ENCODE measurements at regions not wholly inside any gene's neighbourhood (a gene's known extent, or its start where the extent isn't known, plus 50 kb on each side); places are given as distances from the start of the nearest gene placed in this dataset.
A peak's percentile ranks its signal among the peaks of the same experiment; 100 is the strongest.

DNA sequence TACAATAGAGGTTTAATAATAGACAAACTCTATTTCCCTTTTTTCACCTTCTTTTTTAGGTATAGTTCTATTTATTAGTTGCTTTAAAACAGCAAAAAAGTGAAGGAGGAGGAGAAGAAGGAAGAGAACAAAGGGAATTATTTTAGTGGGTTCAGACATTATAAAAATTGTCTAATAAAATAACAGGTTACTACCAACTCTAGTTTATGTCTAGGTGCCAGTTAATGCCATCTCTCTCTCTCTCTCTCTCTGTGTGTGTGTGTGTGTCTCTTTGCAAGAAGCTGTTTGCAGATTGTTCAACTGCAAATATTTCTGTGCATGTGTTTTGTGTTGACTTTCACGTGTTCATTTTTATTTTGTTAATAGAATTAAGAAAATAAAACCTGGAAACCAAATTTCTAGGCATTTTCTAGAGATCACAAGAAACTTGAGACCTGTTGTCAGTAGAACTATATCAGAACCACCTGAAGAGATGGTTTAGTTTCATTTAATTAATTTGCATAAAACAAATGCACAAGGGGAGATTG lies 313.5 kb upstream of the SGK1 start:
- Histone ChIP-seq H3K27me3 (ENCODE audit: insufficient read depth, poor library complexity, severe bottlenecking) (no peaks in the 10 kb centered on the region), H3K27ac (replicated peaks) (no peak overlapping the region), H3K4me3 (replicated peaks; ENCODE audit: insufficient read depth, low read length) (no peak overlapping the region)
- TF ChIP-seq GABPA (IDR thresholded peaks at IDR 0.05; ENCODE audit: low read depth) (no peak), SPI1 (IDR thresholded peaks at IDR 0.05; ENCODE audit: borderline replicate concordance, low read depth) (no peak), POLR2AphosphoS5 (IDR thresholded peaks at IDR 0.05; ENCODE audit: low read depth) (no peak)
- TF ChIP-seq, protein P1, sequence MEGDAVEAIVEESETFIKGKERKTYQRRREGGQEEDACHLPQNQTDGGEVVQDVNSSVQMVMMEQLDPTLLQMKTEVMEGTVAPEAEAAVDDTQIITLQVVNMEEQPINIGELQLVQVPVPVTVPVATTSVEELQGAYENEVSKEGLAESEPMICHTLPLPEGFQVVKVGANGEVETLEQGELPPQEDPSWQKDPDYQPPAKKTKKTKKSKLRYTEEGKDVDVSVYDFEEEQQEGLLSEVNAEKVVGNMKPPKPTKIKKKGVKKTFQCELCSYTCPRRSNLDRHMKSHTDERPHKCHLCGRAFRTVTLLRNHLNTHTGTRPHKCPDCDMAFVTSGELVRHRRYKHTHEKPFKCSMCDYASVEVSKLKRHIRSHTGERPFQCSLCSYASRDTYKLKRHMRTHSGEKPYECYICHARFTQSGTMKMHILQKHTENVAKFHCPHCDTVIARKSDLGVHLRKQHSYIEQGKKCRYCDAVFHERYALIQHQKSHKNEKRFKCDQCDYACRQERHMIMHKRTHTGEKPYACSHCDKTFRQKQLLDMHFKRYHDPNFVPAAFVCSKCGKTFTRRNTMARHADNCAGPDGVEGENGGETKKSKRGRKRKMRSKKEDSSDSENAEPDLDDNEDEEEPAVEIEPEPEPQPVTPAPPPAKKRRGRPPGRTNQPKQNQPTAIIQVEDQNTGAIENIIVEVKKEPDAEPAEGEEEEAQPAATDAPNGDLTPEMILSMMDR (IDR thresholded peaks at IDR 0.05; ENCODE audit: insufficient read depth, low read length) = no peak
- TF ChIP-seq, protein P2, sequence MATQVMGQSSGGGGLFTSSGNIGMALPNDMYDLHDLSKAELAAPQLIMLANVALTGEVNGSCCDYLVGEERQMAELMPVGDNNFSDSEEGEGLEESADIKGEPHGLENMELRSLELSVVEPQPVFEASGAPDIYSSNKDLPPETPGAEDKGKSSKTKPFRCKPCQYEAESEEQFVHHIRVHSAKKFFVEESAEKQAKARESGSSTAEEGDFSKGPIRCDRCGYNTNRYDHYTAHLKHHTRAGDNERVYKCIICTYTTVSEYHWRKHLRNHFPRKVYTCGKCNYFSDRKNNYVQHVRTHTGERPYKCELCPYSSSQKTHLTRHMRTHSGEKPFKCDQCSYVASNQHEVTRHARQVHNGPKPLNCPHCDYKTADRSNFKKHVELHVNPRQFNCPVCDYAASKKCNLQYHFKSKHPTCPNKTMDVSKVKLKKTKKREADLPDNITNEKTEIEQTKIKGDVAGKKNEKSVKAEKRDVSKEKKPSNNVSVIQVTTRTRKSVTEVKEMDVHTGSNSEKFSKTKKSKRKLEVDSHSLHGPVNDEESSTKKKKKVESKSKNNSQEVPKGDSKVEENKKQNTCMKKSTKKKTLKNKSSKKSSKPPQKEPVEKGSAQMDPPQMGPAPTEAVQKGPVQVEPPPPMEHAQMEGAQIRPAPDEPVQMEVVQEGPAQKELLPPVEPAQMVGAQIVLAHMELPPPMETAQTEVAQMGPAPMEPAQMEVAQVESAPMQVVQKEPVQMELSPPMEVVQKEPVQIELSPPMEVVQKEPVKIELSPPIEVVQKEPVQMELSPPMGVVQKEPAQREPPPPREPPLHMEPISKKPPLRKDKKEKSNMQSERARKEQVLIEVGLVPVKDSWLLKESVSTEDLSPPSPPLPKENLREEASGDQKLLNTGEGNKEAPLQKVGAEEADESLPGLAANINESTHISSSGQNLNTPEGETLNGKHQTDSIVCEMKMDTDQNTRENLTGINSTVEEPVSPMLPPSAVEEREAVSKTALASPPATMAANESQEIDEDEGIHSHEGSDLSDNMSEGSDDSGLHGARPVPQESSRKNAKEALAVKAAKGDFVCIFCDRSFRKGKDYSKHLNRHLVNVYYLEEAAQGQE (IDR thresholded peaks at IDR 0.05; ENCODE audit: insufficient replicate concordance, low read depth) = no peak
- no peak for DNase-seq (ENCODE audit: low read depth in 1 of 2, low spot score in 1 of 2)

DNA sequence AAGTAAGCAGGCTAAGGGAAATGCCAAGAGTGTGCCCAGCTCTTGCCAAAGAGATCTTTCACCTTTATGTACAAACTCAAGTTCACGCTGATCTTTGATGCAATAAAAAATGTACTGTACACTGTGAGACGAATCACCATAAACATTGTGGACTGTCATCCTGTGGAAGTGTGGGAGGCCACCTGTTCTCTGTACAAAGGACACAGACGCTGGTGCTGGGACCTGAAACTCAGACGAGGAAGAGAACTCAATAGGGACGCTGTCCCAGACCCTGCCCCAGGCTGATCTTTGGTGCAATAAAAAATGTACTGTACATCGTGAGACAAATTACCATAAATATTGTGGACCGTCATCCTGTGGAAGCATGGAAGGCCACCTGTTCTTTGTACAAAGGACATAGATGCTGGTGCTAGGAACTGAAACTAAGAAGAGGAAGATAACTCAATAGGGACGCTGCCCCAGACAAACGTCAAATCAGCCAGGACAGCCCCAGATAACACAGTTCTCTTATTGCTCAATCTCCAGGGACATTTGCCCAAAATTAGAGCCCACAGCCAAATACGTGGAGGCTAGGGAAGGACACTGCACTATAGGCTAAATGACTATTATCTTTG lies 312.7 kb upstream of the SGK1 start:
- H3K4me3 ChIP-seq (replicated peaks; ENCODE audit: insufficient read depth, low read length) = no peak overlapping the region

DNA sequence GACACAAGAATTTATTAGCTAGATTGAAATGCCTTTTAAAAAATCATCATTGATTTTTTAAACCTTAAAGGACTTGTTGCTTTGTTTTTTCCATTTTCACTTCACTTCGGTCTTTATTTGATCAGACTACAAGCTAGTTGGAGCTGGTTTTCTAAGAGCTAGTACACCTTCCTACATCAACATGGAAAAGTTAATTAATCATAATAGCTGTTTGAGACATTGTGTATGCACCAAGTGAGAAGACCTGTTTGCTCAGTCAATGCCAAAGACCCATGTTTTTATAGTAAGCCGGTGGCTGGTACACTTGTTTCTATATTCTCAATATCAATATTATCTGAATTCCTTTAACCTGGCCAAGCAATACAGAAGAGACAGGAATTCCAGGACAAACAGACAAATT lies 310.2 kb upstream of the SGK1 start:
- H3K27me3 ChIP-seq (ENCODE audit: insufficient read depth, poor library complexity, severe bottlenecking) = no peaks in the 10 kb centered on the region
- TF ChIP-seq, protein P1 (IDR thresholded peaks at IDR 0.05; ENCODE audit: insufficient read depth, low read length) = no peak
- TF ChIP-seq, protein P2 (IDR thresholded peaks at IDR 0.05; ENCODE audit: insufficient replicate concordance, low read depth) = no peak
- no peak for TF ChIP-seq GABPA (IDR thresholded peaks at IDR 0.05; ENCODE audit: low read depth)
- TF ChIP-seq POLR2AphosphoS5 (IDR thresholded peaks at IDR 0.05; ENCODE audit: low read depth) = no peak
- TF ChIP-seq SPI1 (IDR thresholded peaks at IDR 0.05; ENCODE audit: borderline replicate concordance, low read depth) = no peak
- DNase-seq (ENCODE audit: low read depth in 1 of 2, low spot score in 1 of 2) = no peak
- no peak overlapping the region for H3K27ac ChIP-seq (replicated peaks)
- no peak overlapping the region for H3K4me3 ChIP-seq (replicated peaks; ENCODE audit: insufficient read depth, low read length)

More for the DNA sequence above, 312.7 kb upstream of the SGK1 start:
- Histone ChIP-seq H3K27ac (replicated peaks) (no peak overlapping the region), H3K27me3 (ENCODE audit: insufficient read depth, poor library complexity, severe bottlenecking) (no peaks in the 10 kb centered on the region)
- TF ChIP-seq POLR2AphosphoS5 (IDR thresholded peaks at IDR 0.05; ENCODE audit: low read depth) (no peak), SPI1 (IDR thresholded peaks at IDR 0.05; ENCODE audit: borderline replicate concordance, low read depth) (0 out of 2 replicates have a peak, but pooled peaks have one; percentile 1)
- DNase-seq (ENCODE audit: low read depth in 1 of 2, low spot score in 1 of 2) = peak; percentile 39 to 84

DNA sequence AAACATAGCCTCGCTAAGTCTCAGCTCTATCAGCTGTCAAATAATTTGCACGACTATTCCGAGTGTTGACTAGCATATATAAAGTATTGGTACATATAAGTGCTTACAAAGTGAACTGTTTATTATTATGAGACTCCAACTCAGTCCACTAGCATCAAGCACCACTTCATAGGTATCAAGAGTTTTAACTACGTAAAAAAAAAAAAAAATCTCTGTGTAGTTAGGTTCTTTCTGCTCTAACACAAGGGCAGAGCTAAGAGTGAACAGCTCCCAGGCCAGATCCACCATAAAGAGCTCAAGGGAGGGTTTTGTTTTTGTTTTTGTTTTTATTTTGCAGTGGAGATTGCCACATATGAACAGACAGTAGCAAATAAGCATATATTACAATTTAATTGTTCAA lies 309.8 kb upstream of the SGK1 start:
- Histone ChIP-seq H3K27me3 (ENCODE audit: insufficient read depth, poor library complexity, severe bottlenecking) (no peaks in the 10 kb centered on the region), H3K4me3 (replicated peaks; ENCODE audit: insufficient read depth, low read length) (no peak overlapping the region), H3K27ac (replicated peaks) (no peak overlapping the region)
- no peak for TF ChIP-seq GABPA (IDR thresholded peaks at IDR 0.05; ENCODE audit: low read depth)
- TF ChIP-seq, protein P2 (IDR thresholded peaks at IDR 0.05; ENCODE audit: insufficient replicate concordance, low read depth) = no peak
- TF ChIP-seq, protein P1 (IDR thresholded peaks at IDR 0.05; ENCODE audit: insufficient read depth, low read length) = no peak
- no peak for TF ChIP-seq POLR2AphosphoS5 (IDR thresholded peaks at IDR 0.05; ENCODE audit: low read depth)
- no peak for TF ChIP-seq SPI1 (IDR thresholded peaks at IDR 0.05; ENCODE audit: borderline replicate concordance, low read depth)
- DNase-seq (ENCODE audit: low read depth in 1 of 2, low spot score in 1 of 2) = no peak

Measured in HL-60 (cell line).